Gastroesophageal sphincter (tissue), 3 donors: ENCODE measurements at regions not wholly inside any gene's neighbourhood (a gene's known extent, or its start where the extent isn't known, plus 50 kb on each side); places are given as distances from the start of the nearest gene placed in this dataset.

Experiments used
- EP300 ChIP-seq: sonication (generic); formaldehyde crosslinking; IDR thresholded peaks from one replicate; pipeline ENCODE4 v1.6.1; 2017; ENCODE audit warnings: antibody characterized with exemption, mild to moderate bottlenecking
- POLR2A ChIP-seq, 2 donors: fragments of 450-650 bp; IDR thresholded peaks; one replicate each; pipeline ENCODE4 v1.6.1; 2017; ENCODE audit warnings: antibody characterized with exemption in 2 of 2, mild to moderate bottlenecking in 2 of 2, moderate library complexity in 1 of 2
- POLR2AphosphoS5 ChIP-seq: sonication (generic); formaldehyde crosslinking; IDR thresholded peaks from one replicate; pipeline ENCODE4 v1.6.1; 2017; ENCODE audit warnings: antibody characterized with exemption
- TF ChIP-seq, protein P1 (sequence below), 4 experiments: fragments of 200-600 bp in 2 of 4; fragments of 450-650 bp in 2 of 4; sonication (generic) in 1 of 4; IDR thresholded peaks; one replicate each; pipeline ENCODE4 v1.5.1; 2017 to 2019; ENCODE audit warnings: antibody characterized with exemption in 4 of 4, mild to moderate bottlenecking in 2 of 4, moderate library complexity in 2 of 4

- TF ChIP-seq, protein P1, sequence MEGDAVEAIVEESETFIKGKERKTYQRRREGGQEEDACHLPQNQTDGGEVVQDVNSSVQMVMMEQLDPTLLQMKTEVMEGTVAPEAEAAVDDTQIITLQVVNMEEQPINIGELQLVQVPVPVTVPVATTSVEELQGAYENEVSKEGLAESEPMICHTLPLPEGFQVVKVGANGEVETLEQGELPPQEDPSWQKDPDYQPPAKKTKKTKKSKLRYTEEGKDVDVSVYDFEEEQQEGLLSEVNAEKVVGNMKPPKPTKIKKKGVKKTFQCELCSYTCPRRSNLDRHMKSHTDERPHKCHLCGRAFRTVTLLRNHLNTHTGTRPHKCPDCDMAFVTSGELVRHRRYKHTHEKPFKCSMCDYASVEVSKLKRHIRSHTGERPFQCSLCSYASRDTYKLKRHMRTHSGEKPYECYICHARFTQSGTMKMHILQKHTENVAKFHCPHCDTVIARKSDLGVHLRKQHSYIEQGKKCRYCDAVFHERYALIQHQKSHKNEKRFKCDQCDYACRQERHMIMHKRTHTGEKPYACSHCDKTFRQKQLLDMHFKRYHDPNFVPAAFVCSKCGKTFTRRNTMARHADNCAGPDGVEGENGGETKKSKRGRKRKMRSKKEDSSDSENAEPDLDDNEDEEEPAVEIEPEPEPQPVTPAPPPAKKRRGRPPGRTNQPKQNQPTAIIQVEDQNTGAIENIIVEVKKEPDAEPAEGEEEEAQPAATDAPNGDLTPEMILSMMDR (IDR thresholded peaks at IDR 0.05): no peak
- TF ChIP-seq POLR2A (IDR thresholded peaks at IDR 0.05) (no peak), EP300 (no peak), POLR2AphosphoS5 (no peak)
Observed at GRCh38 chr13:111491021-111491420, 170.6 kb downstream of the TEX29 start.
